Muscle layer of duodenum (tissue), 2 donors: ENCODE measurements at regions not wholly inside any gene's neighbourhood (a gene's known extent, or its start where the extent isn't known, plus 50 kb on each side); places are given as distances from the start of the nearest gene placed in this dataset.

Source experiments
- H3K27ac ChIP-seq: one replicate; pipeline ENCODE4 v1.7.0; 2013; ENCODE audit warnings: mild to moderate bottlenecking, low read length
- H3K27me3 ChIP-seq: one replicate; pipeline ENCODE4 v1.7.0; 2013; ENCODE audit warnings: low read depth, mild to moderate bottlenecking, control low read depth, low read length
- H3K36me3 ChIP-seq, 2 donors: one replicate each; pipeline ENCODE4 v1.7.0; 2013; ENCODE audit warnings: low read length in 2 of 2, control low read depth in 1 of 2, mild to moderate bottlenecking in 1 of 2; ENCODE audit not compliant: insufficient read depth in 2 of 2, control insufficient read depth in 1 of 2
- H3K4me1 ChIP-seq, 2 donors: one replicate each; pipeline ENCODE4 v1.7.0; 2013; ENCODE audit warnings: low read length in 2 of 2, mild to moderate bottlenecking in 2 of 2, control low read depth in 1 of 2, moderate library complexity in 1 of 2; ENCODE audit not compliant: insufficient read depth in 2 of 2, control insufficient read depth in 1 of 2
- H3K4me3 ChIP-seq, 2 donors: one replicate each; pipeline ENCODE4 v1.7.0; 2013; ENCODE audit warnings: low read length in 2 of 2, low read depth in 1 of 2, mild to moderate bottlenecking in 1 of 2
- H3K9me3 ChIP-seq, 2 donors: one replicate each; pipeline ENCODE4 v1.7.0; 2013; ENCODE audit warnings: low read length in 2 of 2, control low read depth in 1 of 2, mild to moderate bottlenecking in 1 of 2; ENCODE audit not compliant: control insufficient read depth in 1 of 2
- donor health status: healthy.

GRCh38 chr14:42664190-42664589, 1057.5 kb downstream of the LRFN5 start:
- no peaks in the 10 kb centered on the region for H3K9me3 ChIP-seq
- H3K4me3 ChIP-seq, result no peak overlapping the region
- H3K4me1 ChIP-seq, result no peaks in the 10 kb centered on the region
- H3K27me3 ChIP-seq, result no peaks in the 10 kb centered on the region
- no peaks in the 10 kb centered on the region for H3K36me3 ChIP-seq
- no peak overlapping the region for H3K27ac ChIP-seq

DNA sequence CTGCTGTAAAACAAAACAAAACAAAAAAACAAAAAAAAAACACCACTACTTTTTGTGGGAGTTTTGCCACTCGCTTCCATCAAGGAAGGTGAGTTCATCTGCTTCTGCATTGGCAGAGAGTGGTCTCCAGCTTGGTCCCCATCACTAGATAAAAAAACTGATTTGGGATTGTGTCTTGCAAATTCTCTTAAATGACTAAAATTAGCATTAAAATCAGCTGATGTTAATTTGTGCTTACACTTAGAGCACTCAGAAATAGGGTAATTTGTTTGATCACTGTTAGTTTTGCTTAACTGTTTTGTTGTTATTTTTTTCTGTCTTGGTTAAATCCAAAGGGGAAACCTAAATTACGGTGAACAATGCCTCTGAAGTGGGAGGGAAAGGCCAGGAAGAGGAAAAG, 1048.0 kb downstream of the LRFN5 start:
- no peaks in the 10 kb centered on the region for H3K27me3 ChIP-seq
- no peaks in the 10 kb centered on the region for H3K36me3 ChIP-seq
- H3K9me3 ChIP-seq, result no peaks in the 10 kb centered on the region
- no peak overlapping the region for H3K27ac ChIP-seq
- no peaks in the 10 kb centered on the region for H3K4me1 ChIP-seq
- no peak overlapping the region for H3K4me3 ChIP-seq

- Histone ChIP-seq H3K27ac (no peak overlapping the region), H3K4me3 (no peak overlapping the region), H3K36me3 (no peaks in the 10 kb centered on the region), H3K27me3 (no peaks in the 10 kb centered on the region), H3K9me3 (peaks cover 0 to 3% of the 10 kb centered on the region in 2 donors), H3K4me1 (no peaks in the 10 kb centered on the region)
These were observed 1036.1 kb downstream of the LRFN5 start for GRCh38 chr14:42642787-42643186.

DNA sequence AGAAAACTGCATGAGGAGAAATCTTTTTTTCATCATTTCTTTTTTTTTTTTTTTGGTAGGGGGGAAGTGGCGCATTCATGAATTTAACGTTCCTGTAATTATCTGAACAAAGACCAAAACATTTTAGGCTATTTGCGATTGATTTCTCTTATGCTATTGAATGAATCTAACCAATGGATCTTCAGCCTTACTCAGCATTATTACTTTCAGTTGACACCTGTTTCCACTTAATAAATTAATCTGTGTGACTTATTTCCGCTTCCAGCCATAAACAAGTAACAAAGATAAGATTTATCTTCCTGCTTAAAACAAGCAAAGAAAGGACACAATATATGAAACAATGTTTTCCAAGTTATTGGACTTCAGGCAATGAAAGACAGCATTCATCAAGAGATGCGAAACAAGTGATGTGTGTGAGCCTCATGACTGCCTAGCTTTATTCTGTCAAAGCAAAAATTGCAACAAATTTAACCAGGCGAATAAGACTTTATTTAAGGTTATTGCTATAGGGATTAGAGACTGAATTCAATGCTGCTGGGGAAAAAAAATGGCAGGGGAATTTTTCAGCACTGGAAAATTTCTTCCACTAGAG, 1026.9 kb downstream of the LRFN5 start:
- Histone ChIP-seq H3K27me3 (no peaks in the 10 kb centered on the region), H3K4me3 (no peak overlapping the region), H3K9me3 (no peaks in the 10 kb centered on the region), H3K27ac (no peak overlapping the region), H3K4me1 (no peaks in the 10 kb centered on the region), H3K36me3 (no peaks in the 10 kb centered on the region)

- no peak overlapping the region for H3K27ac ChIP-seq
- no peaks in the 10 kb centered on the region for H3K27me3 ChIP-seq
- H3K4me1 ChIP-seq, result no peaks in the 10 kb centered on the region
- H3K9me3 ChIP-seq, result no peaks in the 10 kb centered on the region
- H3K4me3 ChIP-seq, result no peak overlapping the region
- H3K36me3 ChIP-seq, result no peaks in the 10 kb centered on the region
These were observed 1022.9 kb downstream of the LRFN5 start for GRCh38 chr14:42629553-42629952.

- Histone ChIP-seq H3K27me3 (no peaks in the 10 kb centered on the region), H3K27ac (no peak overlapping the region), H3K36me3 (no peaks in the 10 kb centered on the region), H3K4me3 (no peak overlapping the region), H3K4me1 (no peaks in the 10 kb centered on the region), H3K9me3 (no peaks in the 10 kb centered on the region)
These were observed 1021.9 kb downstream of the LRFN5 start for GRCh38 chr14:42628602-42629001.

DNA sequence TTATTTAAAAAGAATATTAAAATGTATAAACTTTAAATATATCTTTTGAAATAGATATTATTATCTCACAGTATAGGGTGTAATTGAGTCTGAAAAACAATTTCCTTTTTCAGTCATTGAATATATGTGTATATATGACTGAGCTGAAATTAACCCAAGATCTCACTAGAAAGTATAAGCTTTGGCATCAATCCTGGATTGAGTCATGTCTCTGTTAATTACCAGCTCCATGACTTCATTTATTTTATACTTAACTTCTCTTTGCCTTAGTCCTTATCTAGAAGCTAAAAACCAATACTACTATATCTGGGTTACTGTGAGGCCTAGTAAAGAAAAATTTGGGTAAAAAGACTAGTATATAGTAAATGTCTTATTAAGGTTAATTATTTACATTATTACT, 1020.3 kb downstream of the LRFN5 start:
- no peaks in the 10 kb centered on the region for H3K9me3 ChIP-seq
- H3K36me3 ChIP-seq, result no peaks in the 10 kb centered on the region
- no peaks in the 10 kb centered on the region for H3K4me1 ChIP-seq
- no peaks in the 10 kb centered on the region for H3K27me3 ChIP-seq
- no peak overlapping the region for H3K27ac ChIP-seq
- H3K4me3 ChIP-seq, result no peak overlapping the region

GRCh38 chr14:42624980-42625761, 1018.5 kb downstream of the LRFN5 start:
- H3K27ac ChIP-seq, result no peak overlapping the region
- no peak overlapping the region for H3K4me3 ChIP-seq
- H3K27me3 ChIP-seq, result no peaks in the 10 kb centered on the region
- H3K4me1 ChIP-seq, result no peaks in the 10 kb centered on the region
- H3K9me3 ChIP-seq, result no peaks in the 10 kb centered on the region
- no peaks in the 10 kb centered on the region for H3K36me3 ChIP-seq

- Histone ChIP-seq H3K4me3 (no peak overlapping the region), H3K9me3 (no peaks in the 10 kb centered on the region), H3K27ac (no peak overlapping the region), H3K4me1 (no peaks in the 10 kb centered on the region), H3K27me3 (no peaks in the 10 kb centered on the region), H3K36me3 (no peaks in the 10 kb centered on the region)
These were observed 1010.3 kb downstream of the LRFN5 start for GRCh38 chr14:42617005-42617404.

GRCh38 chr14:42606839-42607238, 1000.2 kb downstream of the LRFN5 start:
- Histone ChIP-seq H3K27ac (no peak overlapping the region), H3K4me3 (no peak overlapping the region)

DNA sequence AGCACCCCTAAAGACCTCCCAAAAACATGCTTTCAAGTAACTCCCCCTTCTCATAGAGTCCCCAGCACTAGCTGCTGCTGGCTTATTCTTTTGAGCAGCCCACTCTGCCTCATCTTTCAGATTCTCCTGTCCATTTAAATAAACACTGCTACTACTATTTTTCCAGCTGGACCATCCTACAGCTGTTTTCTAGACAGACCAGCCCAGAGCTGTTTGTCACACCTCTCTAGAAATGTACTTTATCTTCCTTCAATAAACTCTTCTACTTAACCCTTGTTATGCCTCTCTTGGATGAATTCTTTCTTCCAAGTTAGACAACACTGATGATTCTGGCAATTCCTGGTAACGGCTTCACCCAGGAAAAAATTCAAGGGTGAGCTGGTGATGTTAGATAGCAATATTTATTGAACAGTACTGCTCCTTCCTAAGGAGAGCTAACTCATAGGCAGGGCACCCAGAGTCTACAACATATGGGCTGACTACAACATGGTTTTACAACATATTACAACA, 995.7 kb downstream of the LRFN5 start:
- H3K27ac ChIP-seq, result no peak overlapping the region
- H3K4me1 ChIP-seq, result no peaks in the 10 kb centered on the region
- H3K36me3 ChIP-seq, result no peaks in the 10 kb centered on the region
- no peaks in the 10 kb centered on the region for H3K27me3 ChIP-seq
- H3K9me3 ChIP-seq, result no peaks in the 10 kb centered on the region
- no peak overlapping the region for H3K4me3 ChIP-seq

More at GRCh38 chr14:42606839-42607238, 1000.2 kb downstream of the LRFN5 start:
- no peaks in the 10 kb centered on the region for H3K9me3 ChIP-seq
- H3K27me3 ChIP-seq, result no peaks in the 10 kb centered on the region
- H3K36me3 ChIP-seq, result no peaks in the 10 kb centered on the region
- H3K4me1 ChIP-seq, result no peaks in the 10 kb centered on the region
